ENCODE measurements at regions not wholly inside any gene's neighbourhood (a gene's known extent, or its start where the extent isn't known, plus 50 kb on each side); places are given as distances from the start of the nearest gene placed in this dataset.
"Not testable (repeated sequence)": the region's sequence is repeated elsewhere in the genome, so short reads cannot be mapped to it uniquely, and the experiment has no call there.

- DNase-seq = no peak
Measured at GRCh38 chr6:122214605-122215318, 184.7 kb upstream of the HSF2 start.

- no peak for DNase-seq
Measured at GRCh38 chr6:122220254-122220653, 179.2 kb upstream of the HSF2 start.

- DNase-seq = no peak
Measured at GRCh38 chr6:122222761-122223160, 176.7 kb upstream of the HSF2 start.

- DNase-seq = no peak
Measured at GRCh38 chr6:122223251-122223650, 176.2 kb upstream of the HSF2 start.

DNA sequence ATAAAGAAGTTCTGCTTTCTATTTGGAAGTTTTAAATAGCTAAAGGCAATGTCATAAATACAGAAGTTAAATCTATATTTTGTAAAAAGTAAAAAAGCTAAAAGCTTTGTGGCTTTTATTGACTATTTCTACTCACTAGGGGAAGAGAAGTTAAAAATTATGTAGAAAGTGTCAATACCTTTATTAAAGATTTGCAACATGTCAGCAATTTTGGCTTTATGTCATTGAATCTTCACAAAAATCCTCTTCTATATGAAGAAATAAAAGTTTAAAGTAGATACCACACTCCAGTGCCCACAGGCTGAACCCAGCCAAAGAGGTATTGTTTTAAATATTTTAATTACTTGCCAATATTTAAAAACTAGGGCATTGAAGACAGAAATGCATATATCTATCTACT lies 160.6 kb upstream of the HSF2 start:
- DNase-seq = no peak

- DNase-seq = no peak
Measured at GRCh38 chr6:122246906-122247658, 152.4 kb upstream of the HSF2 start.

DNA sequence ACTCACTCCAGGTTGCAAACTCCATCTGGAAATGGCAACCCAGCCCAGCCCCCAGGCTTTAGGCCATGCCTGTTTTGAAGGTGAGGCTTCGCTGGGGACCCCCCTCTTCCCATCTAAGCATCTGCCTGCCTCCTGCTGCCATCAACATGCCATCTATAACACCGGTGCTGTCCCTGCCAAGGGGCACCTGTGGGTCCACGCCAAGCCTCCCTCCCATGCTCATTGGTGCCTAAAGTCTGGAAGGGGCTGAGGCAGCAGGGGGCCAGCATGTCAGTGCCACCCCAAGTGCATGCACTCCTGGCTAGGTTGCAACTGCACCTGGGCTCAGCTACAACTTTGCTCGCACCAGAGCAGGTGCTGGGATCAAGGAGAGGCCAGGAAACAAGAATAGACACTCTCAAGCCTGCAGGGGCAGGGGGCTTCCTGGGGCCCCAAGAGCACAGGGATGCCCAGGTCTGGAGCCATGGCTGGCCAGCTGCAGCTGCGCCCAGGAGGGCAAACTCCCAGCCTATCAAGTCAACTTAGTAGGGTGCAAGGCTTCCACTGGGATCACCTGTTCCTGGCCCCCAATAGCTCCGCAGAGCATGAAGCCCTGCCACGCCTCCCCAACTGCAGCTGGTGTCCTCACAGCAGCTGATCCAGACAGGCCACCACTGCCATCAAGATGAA lies 151.3 kb upstream of the HSF2 start:
- DNase-seq = no peak

GRCh38 chr6:122248844-122249243 lies 150.6 kb upstream of the HSF2 start:
- no peak for DNase-seq

GRCh38 chr6:122258839-122259238 lies 140.6 kb upstream of the HSF2 start:
- no peak for DNase-seq

GRCh38 chr6:122264557-122264956 lies 134.9 kb upstream of the HSF2 start:
- DNase-seq = no peak

DNA sequence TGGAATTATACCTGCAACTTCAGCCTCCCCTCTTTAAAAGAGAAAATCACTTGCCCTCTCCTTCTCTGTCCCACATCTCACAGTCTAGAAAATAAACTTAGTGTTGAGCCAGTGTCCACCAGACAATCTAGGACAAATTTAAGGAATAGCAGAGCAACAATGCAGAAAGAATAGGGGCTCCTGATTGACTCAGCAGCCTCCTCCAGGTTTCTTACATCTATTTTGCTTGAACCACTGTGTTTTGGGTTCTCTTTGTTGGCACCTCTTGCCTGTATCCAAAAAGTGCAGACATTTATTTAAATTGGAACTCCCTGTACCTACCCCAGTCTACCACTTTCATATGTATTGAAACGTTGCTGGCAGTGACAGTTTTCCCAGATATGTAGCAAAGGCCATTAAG lies 133.7 kb upstream of the HSF2 start:
- no peak for DNase-seq

- DNase-seq = no peak
Measured at GRCh38 chr6:122268394-122268793, 131.1 kb upstream of the HSF2 start.

- no peak for DNase-seq
Measured at GRCh38 chr6:122276637-122277036, 122.8 kb upstream of the HSF2 start.

GRCh38 chr6:122280105-122281021 lies 119.1 kb upstream of the HSF2 start:
- DNase-seq = not testable (repeated sequence)

- no peak for DNase-seq
Measured at GRCh38 chr6:122283884-122284283, 115.6 kb upstream of the HSF2 start.

- DNase-seq = no peak
Measured at GRCh38 chr6:122284848-122285247, 114.6 kb upstream of the HSF2 start.

DNA sequence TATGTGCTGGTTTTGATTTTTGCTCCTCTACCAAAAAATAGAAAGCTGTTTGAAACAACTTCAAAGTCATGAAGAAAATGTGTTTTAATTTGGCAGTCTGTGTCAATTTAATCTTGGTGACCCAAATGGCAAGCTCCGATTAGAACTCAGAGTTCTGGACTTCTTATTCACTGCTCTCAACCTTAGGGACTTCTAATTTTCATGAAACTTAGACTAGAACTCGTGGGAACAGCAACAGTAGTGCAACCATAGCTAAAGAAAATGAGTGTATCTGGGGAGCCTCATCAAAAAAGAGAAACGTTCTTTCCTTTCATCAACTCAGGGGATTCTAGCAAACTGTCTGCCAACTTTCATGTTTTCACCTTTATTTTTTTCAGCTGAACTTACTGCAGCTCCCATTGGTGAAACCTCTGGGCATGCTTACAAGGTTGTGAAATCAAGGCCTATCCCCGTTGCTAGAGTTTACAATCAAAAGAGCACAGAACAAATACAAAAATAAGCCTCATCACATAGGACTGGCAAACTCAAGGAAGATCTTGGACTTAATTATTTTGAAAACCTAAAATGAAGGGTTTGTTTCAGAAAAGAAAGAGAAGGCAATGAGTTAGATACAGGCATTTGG lies 114.0 kb upstream of the HSF2 start:
- no peak for DNase-seq

DNA sequence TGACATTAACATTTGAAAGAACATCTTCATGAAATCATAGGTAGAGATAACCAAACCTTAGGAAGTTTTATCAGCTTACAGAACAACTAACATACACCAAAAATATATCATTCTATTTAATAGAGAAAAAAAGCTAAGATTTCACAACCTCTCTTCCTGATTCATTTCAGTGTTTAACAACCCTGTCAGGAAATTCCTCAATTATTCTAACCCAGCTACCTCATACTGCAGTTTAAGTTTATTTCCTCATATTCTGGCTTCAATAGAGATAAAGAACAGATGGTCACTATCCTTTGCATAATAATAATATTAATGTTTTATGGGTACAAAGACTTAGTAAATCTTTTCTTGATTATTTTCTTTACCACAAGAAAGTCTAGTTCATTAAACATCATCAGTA lies 112.9 kb upstream of the HSF2 start:
- no peak for DNase-seq

DNA sequence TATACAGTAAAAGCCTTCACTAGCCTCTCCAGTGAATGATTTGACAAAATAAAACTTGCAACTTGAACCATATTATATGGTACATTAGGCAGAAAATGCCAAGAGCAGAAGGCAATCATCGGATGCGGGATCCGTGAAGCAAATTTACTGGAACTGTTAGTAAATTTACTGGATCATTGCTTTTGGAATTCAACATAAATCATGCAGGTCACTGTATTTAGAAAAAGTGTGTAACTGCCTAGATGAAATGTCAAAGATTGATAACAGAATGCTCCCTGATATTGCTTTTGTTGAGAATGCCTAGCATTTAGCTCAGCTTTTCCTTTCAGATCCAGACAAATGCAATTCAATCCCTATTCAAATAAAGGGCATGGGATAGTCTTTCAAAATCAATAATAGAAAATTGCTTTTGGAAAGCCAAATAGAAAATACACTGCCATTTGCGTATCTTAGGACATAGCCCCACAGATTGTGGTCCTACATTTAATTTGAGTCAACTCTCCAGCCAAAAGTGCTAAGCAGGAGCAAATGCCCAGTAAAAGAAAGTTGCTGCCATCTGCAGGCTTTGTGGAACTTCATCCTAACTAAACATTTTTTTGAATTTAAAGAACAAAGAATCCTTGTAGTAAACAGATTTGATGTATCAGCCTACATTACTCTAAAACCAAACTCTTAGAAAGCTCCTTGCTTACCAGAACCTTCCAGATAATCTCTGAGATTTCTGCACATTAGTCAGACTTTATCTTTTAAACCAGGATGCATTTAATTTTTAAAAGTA lies 109.5 kb upstream of the HSF2 start:
- no peak for DNase-seq

DNA sequence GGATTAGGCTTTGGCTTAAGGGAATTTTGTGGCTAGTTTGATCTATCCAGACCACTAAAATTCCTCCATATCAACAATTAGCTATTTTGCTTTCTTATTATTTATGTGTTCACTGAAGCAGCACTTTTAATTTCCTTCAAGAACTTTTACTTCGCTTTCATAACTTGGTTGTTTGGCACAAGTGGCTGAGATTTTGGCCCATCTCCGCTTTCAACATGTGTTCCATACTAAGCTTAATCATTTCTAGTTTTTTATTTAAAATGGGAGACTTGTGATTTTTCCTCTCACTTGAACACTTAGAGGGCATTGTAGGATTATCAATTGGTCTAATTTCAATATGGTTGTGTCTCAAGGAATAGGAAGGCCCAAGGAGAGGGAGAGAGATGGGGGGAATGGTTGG lies 102.4 kb upstream of the HSF2 start:
- DNase-seq = no peak

DNA sequence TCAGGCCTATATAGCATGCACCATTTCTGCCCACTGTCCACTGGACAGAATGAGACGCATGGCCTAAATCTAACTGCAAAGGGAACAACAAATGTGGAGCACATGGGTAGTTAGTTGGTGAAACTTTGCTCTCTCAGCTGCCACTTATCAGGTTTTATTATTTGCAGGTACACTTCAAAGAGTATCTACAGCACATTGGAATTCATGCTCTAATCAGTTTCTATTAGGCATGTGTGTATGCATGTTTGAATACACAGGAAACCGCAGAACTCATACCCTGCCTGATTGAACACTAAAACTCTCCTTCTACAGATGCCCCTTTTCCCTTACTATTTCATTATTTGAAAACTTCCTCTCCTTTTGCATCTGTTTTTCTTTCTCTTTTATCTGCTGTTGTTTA lies 97.4 kb upstream of the HSF2 start:
- DNase-seq = no peak
